H1 (cell line): ENCODE measurements at regions not wholly inside any gene's neighbourhood (a gene's known extent, or its start where the extent isn't known, plus 50 kb on each side); places are given as distances from the start of the nearest gene placed in this dataset.

Source experiments
- CBX8 ChIP-seq: fragments of 300-800, 300-1000 bp; sonication (generic); IDR thresholded peaks from 2 replicates; pipeline ENCODE4 v1.7.1; 2016; ENCODE audit warnings: low read depth, low read length, borderline replicate concordance
- CEBPB ChIP-seq: IDR thresholded peaks from 2 replicates; pipeline ENCODE4 v1.6.1; 2012; ENCODE audit warnings: low read depth, low read length
- HDAC2 ChIP-seq, 2 experiments: fragments of 300-600 bp in 1 of 2; sonication (generic) in 1 of 2; IDR thresholded peaks; 2 replicates each; pipeline ENCODE4 v1.6.1; 2011 to 2012; ENCODE audit warnings: low read depth in 2 of 2, low read length in 2 of 2, mild to moderate bottlenecking in 2 of 2, moderate library complexity in 2 of 2, borderline replicate concordance in 1 of 2, inconsistent platforms in 1 of 2
- JUN ChIP-seq: IDR thresholded peaks from 2 replicates; pipeline ENCODE4 v1.6.1; 2011; ENCODE audit warnings: low read depth, mild to moderate bottlenecking, improper control_type of control experiment, low read length
- MAFK ChIP-seq: IDR thresholded peaks from 2 replicates; pipeline ENCODE4 v1.6.1; 2012; ENCODE audit warnings: low read depth, mild to moderate bottlenecking, improper control_type of control experiment, low read length
- RBBP5 ChIP-seq: IDR thresholded peaks from 2 replicates; pipeline ENCODE4 v1.7.1; 2012; ENCODE audit warnings: low read depth, mild to moderate bottlenecking, inconsistent platforms, low read length, moderate library complexity, borderline replicate concordance
- TEAD4 ChIP-seq: IDR thresholded peaks from 2 replicates; pipeline ENCODE4 v1.6.1; 2012; ENCODE audit warnings: low read depth, low read length, inconsistent platforms, mixed read lengths
- ZNF274 ChIP-seq: IDR thresholded peaks from 2 replicates; pipeline ENCODE4 v1.7.0; 2012; ENCODE audit warnings: low read length, borderline replicate concordance; ENCODE audit errors: extremely low read depth
- TF ChIP-seq, protein P1 (sequence below): fragments of 300-600 bp; sonication (generic); IDR thresholded peaks from 2 replicates; pipeline ENCODE4 v1.7.1; 2012; ENCODE audit warnings: low read length, moderate library complexity, mild to moderate bottlenecking, inconsistent platforms; ENCODE audit not compliant: insufficient replicate concordance

DNA sequence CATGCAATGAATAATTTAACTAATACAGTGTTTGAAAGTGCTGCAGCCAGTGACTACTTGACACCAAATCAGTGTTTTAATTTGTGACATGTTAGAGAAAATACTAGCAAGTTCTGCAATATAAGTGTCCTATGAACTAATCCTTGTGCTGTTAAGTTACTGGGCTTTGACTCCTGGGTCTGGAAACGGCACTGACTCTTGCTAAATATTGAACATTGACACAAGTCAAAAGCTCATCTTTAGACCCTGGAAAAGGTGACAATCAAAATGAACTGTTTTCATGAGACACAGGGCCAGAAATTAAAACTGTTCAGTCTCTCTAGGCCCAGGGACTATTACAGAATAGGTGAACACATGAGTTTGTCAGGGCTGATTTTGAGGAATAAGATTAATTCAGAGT, 268.1 kb downstream of the IPO8 start (continued):
- TF ChIP-seq RBBP5 (no peak), ZNF274 (no peak), JUN (no peak), HDAC2 (IDR thresholded peaks at IDR 0.05; ENCODE audit: borderline replicate concordance in 1 of 2, low read depth in 2 of 2, low read length in 2 of 2) (no peak), MAFK (no peak), CBX8 (no peak), TEAD4 (no peak), CEBPB (no peak)
- TF ChIP-seq, protein P1, sequence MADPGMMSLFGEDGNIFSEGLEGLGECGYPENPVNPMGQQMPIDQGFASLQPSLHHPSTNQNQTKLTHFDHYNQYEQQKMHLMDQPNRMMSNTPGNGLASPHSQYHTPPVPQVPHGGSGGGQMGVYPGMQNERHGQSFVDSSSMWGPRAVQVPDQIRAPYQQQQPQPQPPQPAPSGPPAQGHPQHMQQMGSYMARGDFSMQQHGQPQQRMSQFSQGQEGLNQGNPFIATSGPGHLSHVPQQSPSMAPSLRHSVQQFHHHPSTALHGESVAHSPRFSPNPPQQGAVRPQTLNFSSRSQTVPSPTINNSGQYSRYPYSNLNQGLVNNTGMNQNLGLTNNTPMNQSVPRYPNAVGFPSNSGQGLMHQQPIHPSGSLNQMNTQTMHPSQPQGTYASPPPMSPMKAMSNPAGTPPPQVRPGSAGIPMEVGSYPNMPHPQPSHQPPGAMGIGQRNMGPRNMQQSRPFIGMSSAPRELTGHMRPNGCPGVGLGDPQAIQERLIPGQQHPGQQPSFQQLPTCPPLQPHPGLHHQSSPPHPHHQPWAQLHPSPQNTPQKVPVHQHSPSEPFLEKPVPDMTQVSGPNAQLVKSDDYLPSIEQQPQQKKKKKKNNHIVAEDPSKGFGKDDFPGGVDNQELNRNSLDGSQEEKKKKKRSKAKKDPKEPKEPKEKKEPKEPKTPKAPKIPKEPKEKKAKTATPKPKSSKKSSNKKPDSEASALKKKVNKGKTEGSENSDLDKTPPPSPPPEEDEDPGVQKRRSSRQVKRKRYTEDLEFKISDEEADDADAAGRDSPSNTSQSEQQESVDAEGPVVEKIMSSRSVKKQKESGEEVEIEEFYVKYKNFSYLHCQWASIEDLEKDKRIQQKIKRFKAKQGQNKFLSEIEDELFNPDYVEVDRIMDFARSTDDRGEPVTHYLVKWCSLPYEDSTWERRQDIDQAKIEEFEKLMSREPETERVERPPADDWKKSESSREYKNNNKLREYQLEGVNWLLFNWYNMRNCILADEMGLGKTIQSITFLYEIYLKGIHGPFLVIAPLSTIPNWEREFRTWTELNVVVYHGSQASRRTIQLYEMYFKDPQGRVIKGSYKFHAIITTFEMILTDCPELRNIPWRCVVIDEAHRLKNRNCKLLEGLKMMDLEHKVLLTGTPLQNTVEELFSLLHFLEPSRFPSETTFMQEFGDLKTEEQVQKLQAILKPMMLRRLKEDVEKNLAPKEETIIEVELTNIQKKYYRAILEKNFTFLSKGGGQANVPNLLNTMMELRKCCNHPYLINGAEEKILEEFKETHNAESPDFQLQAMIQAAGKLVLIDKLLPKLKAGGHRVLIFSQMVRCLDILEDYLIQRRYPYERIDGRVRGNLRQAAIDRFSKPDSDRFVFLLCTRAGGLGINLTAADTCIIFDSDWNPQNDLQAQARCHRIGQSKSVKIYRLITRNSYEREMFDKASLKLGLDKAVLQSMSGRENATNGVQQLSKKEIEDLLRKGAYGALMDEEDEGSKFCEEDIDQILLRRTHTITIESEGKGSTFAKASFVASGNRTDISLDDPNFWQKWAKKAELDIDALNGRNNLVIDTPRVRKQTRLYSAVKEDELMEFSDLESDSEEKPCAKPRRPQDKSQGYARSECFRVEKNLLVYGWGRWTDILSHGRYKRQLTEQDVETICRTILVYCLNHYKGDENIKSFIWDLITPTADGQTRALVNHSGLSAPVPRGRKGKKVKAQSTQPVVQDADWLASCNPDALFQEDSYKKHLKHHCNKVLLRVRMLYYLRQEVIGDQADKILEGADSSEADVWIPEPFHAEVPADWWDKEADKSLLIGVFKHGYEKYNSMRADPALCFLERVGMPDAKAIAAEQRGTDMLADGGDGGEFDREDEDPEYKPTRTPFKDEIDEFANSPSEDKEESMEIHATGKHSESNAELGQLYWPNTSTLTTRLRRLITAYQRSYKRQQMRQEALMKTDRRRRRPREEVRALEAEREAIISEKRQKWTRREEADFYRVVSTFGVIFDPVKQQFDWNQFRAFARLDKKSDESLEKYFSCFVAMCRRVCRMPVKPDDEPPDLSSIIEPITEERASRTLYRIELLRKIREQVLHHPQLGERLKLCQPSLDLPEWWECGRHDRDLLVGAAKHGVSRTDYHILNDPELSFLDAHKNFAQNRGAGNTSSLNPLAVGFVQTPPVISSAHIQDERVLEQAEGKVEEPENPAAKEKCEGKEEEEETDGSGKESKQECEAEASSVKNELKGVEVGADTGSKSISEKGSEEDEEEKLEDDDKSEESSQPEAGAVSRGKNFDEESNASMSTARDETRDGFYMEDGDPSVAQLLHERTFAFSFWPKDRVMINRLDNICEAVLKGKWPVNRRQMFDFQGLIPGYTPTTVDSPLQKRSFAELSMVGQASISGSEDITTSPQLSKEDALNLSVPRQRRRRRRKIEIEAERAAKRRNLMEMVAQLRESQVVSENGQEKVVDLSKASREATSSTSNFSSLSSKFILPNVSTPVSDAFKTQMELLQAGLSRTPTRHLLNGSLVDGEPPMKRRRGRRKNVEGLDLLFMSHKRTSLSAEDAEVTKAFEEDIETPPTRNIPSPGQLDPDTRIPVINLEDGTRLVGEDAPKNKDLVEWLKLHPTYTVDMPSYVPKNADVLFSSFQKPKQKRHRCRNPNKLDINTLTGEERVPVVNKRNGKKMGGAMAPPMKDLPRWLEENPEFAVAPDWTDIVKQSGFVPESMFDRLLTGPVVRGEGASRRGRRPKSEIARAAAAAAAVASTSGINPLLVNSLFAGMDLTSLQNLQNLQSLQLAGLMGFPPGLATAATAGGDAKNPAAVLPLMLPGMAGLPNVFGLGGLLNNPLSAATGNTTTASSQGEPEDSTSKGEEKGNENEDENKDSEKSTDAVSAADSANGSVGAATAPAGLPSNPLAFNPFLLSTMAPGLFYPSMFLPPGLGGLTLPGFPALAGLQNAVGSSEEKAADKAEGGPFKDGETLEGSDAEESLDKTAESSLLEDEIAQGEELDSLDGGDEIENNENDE = no peak
